Endothelial cell (in vitro differentiated cells): ENCODE measurements at regions not wholly inside any gene's neighbourhood (a gene's known extent, or its start where the extent isn't known, plus 50 kb on each side); places are given as distances from the start of the nearest gene placed in this dataset.

Experiments used
- DNase-seq: peaks from one replicate; pipeline ENCODE4 v3.0.0; 2021; ENCODE audit warnings: low spot score
- H3K27ac Mint-ChIP-seq: one replicate; pipeline ENCODE4 v1.8.0; 2021; ENCODE audit warnings: mixed read lengths, inconsistent platforms; ENCODE audit not compliant: unreplicated experiment
- H3K27me3 Mint-ChIP-seq: one replicate; pipeline ENCODE4 v1.8.0; 2021; ENCODE audit warnings: mild to moderate bottlenecking, moderate library complexity, mixed read lengths, inconsistent platforms; ENCODE audit not compliant: unreplicated experiment
- H3K36me3 Mint-ChIP-seq: one replicate; pipeline ENCODE4 v1.8.0; 2021; ENCODE audit warnings: mild to moderate bottlenecking, low read depth, mixed read lengths, inconsistent platforms; ENCODE audit not compliant: unreplicated experiment
- H3K4me1 Mint-ChIP-seq: one replicate; pipeline ENCODE4 v1.8.0; 2021; ENCODE audit warnings: mild to moderate bottlenecking, mixed read lengths, inconsistent platforms; ENCODE audit not compliant: unreplicated experiment
- H3K4me3 Mint-ChIP-seq: one replicate; pipeline ENCODE4 v1.8.0; 2021; ENCODE audit warnings: mild to moderate bottlenecking, mixed read lengths, inconsistent platforms; ENCODE audit not compliant: unreplicated experiment
- H3K9me3 Mint-ChIP-seq: one replicate; pipeline ENCODE4 v1.8.0; 2021; ENCODE audit warnings: mixed read lengths, inconsistent platforms; ENCODE audit not compliant: unreplicated experiment
- TF ChIP-seq, protein P1 (sequence below): fragments of 200-600 bp; sonication (generic); IDR thresholded peaks from one replicate; pipeline ENCODE4 v1.5.0; 2021; ENCODE audit warnings: antibody characterized with exemption; ENCODE audit not compliant: unreplicated experiment

DNA sequence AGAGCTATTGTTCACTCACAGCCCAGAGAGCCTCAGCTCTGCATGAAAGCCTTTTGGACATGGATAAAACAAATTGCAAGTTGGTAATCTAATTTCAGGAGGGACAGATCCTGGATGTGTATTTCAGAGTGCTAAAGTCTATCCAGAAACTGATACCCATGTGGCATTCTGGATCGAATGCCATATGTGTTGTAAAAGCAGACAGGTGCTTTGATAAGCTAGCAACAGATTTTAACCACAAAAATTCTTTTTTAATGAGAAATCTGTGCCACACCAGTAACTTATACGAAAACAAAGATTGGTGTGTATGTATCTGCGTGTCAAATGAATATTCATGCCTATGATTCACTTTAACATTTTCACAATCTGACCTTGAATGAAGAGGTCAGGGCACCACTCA, 936.6 kb upstream of the MAP3K7 start:
- Mint-ChIP-seq H3K27me3 (peaks cover 1% of the 10 kb centered on the region), H3K9me3 (no peaks in the 10 kb centered on the region), H3K4me1 (no peaks in the 10 kb centered on the region), H3K36me3 (no peaks in the 10 kb centered on the region), H3K27ac (no peak overlapping the region), H3K4me3 (no peak overlapping the region)
- no peak for DNase-seq
- TF ChIP-seq, protein P1, sequence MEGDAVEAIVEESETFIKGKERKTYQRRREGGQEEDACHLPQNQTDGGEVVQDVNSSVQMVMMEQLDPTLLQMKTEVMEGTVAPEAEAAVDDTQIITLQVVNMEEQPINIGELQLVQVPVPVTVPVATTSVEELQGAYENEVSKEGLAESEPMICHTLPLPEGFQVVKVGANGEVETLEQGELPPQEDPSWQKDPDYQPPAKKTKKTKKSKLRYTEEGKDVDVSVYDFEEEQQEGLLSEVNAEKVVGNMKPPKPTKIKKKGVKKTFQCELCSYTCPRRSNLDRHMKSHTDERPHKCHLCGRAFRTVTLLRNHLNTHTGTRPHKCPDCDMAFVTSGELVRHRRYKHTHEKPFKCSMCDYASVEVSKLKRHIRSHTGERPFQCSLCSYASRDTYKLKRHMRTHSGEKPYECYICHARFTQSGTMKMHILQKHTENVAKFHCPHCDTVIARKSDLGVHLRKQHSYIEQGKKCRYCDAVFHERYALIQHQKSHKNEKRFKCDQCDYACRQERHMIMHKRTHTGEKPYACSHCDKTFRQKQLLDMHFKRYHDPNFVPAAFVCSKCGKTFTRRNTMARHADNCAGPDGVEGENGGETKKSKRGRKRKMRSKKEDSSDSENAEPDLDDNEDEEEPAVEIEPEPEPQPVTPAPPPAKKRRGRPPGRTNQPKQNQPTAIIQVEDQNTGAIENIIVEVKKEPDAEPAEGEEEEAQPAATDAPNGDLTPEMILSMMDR, result no peak

DNA sequence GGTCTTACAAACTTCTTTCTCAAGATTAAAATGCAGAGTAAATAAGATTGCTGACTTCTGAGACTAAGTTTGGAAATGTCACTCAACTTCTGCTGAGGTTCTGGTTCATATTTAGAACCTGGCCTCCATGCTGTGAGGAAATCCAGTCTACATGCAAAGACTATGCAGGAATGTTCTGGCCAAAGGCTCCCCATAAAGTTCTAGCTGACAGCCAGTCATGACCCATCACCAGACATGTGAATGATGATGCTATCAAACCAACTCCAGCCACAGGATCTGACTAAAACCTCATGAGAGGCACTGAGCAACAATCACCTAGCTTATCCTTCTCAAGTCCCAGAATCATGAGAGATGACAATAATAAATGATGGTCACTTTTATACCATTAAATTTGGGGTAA, 935.1 kb upstream of the MAP3K7 start:
- peaks cover 1% of the 10 kb centered on the region for H3K27me3 Mint-ChIP-seq
- no peaks in the 10 kb centered on the region for H3K4me1 Mint-ChIP-seq
- H3K27ac Mint-ChIP-seq, result no peak overlapping the region
- no peaks in the 10 kb centered on the region for H3K9me3 Mint-ChIP-seq
- no peak overlapping the region for H3K4me3 Mint-ChIP-seq
- no peak for DNase-seq
- TF ChIP-seq, protein P1, result no peak
- H3K36me3 Mint-ChIP-seq, result no peaks in the 10 kb centered on the region

DNA sequence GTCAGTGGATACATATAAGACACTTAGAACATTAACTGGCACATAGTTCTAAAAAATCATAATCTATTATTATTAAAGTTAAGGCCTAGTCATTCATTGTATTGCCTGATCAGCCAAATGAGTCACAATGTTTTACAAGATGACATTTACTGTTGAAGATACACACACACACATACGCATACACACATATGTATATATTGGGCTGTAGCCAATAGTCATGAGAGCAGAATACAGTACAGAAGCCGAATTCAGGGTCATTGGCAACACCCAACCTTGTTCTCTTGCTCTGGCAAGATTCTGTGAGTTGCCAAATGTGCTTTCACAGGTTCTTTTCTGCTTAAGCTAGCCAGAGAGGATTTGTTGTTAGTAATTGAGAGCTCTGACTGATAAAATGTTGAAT, 922.8 kb upstream of the MAP3K7 start:
- TF ChIP-seq, protein P1, result no peak

DNA sequence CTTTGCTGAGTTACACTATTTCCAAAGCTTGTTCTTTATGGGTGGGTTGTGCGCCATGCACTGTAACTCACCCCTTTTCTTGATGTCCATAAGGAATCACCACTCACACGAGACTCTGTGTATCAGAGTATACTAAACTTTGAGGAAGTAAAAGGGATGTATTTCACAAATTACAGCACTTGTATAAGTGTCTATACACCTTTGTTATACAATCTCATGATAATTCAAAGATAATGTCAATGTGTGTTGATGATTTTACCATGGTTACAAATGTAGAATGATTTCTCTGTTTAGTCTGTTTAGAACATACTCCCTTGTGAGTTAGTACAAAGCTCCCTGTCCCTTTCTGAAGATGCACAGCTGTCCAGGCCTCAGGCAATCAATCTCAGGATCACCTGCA, 922.2 kb upstream of the MAP3K7 start:
- Mint-ChIP-seq H3K27me3 (no peaks in the 10 kb centered on the region), H3K36me3 (no peaks in the 10 kb centered on the region), H3K9me3 (no peaks in the 10 kb centered on the region), H3K4me1 (no peaks in the 10 kb centered on the region), H3K4me3 (no peak overlapping the region), H3K27ac (no peak overlapping the region)
- no peak for DNase-seq
- TF ChIP-seq, protein P1, result no peak

More for the DNA sequence above, 922.8 kb upstream of the MAP3K7 start:
- DNase-seq, result no peak
- Mint-ChIP-seq H3K36me3 (no peaks in the 10 kb centered on the region), H3K4me3 (no peak overlapping the region), H3K27ac (no peak overlapping the region), H3K9me3 (no peaks in the 10 kb centered on the region), H3K27me3 (no peaks in the 10 kb centered on the region), H3K4me1 (no peaks in the 10 kb centered on the region)

DNA sequence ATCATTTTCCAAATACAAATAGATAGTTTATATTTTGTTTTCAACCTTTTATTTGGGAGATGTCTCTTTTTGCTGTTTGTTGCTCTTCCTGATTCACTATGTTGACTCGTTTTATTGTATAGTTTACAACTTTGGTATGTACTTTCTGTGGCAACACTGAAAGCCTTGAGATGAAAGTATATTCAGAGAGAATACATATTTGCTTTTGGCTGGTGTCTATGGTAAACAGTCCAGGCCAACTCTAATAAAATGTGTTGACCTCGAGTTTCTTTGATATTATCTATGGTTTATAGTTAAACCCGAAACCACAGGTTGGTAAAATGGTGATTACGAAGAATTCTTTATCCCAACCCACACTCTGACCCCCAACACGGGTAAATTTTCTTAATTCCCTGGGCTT, 919.6 kb upstream of the MAP3K7 start:
- Mint-ChIP-seq H3K36me3 (no peaks in the 10 kb centered on the region), H3K4me1 (no peaks in the 10 kb centered on the region), H3K9me3 (no peaks in the 10 kb centered on the region), H3K4me3 (no peak overlapping the region), H3K27me3 (no peaks in the 10 kb centered on the region), H3K27ac (no peak overlapping the region)
- DNase-seq, result no peak
- TF ChIP-seq, protein P1, result no peak
